ENCODE measurements at regions not wholly inside any gene's neighbourhood (a gene's known extent, or its start where the extent isn't known, plus 50 kb on each side); places are given as distances from the start of the nearest gene placed in this dataset.

DNA sequence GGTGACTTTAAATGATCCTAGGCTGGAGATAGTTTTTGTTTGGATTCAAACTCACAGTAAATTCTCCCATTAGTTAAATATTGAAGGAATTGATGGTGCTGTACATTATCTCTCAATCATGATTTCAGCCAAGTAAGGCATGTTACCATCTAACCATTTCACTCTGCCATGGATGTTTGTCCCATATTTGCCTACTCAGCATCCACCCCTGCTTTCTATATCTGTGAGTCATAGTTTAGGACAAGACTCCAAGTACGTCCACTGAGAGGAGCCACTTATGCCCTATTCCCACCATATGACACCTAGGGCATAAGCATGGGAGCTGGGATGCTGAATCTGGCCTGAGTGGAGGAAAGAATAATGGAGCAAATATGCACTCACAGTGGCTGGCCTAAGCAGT, 155.2 kb downstream of the RPL10L start:
- Mint-ChIP-seq H3K36me3 (ENCODE audit: insufficient read depth, unreplicated experiment) (no peaks in the 10 kb centered on the region), H3K27ac (ENCODE audit: low read depth, unreplicated experiment) (no peak overlapping the region), H3K4me3 (ENCODE audit: unreplicated experiment) (no peak overlapping the region), H3K4me1 (ENCODE audit: insufficient read depth, unreplicated experiment) (no peaks in the 10 kb centered on the region), H3K9me3 (ENCODE audit: unreplicated experiment) (no peaks in the 10 kb centered on the region), H3K27me3 (ENCODE audit: insufficient read depth, unreplicated experiment) (peaks cover 20% of the 10 kb centered on the region)
- TF ChIP-seq, protein P1, sequence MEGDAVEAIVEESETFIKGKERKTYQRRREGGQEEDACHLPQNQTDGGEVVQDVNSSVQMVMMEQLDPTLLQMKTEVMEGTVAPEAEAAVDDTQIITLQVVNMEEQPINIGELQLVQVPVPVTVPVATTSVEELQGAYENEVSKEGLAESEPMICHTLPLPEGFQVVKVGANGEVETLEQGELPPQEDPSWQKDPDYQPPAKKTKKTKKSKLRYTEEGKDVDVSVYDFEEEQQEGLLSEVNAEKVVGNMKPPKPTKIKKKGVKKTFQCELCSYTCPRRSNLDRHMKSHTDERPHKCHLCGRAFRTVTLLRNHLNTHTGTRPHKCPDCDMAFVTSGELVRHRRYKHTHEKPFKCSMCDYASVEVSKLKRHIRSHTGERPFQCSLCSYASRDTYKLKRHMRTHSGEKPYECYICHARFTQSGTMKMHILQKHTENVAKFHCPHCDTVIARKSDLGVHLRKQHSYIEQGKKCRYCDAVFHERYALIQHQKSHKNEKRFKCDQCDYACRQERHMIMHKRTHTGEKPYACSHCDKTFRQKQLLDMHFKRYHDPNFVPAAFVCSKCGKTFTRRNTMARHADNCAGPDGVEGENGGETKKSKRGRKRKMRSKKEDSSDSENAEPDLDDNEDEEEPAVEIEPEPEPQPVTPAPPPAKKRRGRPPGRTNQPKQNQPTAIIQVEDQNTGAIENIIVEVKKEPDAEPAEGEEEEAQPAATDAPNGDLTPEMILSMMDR (IDR thresholded peaks at IDR 0.05; ENCODE audit: unreplicated experiment) = no peak
- POLR2A ChIA-PET = no interaction called here
- CTCF ChIA-PET = no interaction called here
- no peak for DNase-seq (ENCODE audit: unreplicated experiment)
- BruUV-seq (replicated peaks) = no TSS peak
- intact Hi-C loops (cut with micrococcal nuclease) = no loop called here

DNA sequence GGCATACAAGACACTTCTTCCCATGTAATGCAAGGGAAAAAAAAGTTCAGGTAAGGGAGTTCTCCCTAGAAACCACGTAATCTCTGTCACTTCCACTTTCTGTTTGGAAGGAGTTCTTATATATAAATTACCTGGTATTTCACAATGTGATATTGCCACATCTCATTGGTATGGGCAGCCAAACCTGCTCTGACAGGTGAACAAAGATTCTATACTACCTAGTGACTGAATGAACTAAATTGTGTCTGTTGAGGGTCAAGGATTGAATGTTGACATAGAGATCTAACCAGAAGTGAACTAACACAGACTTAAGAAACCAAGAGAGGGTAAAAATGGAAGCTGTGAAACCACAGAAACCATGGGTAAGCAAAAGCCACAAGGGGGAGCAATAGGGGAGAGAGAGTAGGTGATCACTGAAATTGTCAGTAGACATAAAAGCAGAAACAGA, 161.3 kb downstream of the RPL10L start:
- Mint-ChIP-seq H3K9me3 (ENCODE audit: unreplicated experiment) (no peaks in the 10 kb centered on the region), H3K4me1 (ENCODE audit: insufficient read depth, unreplicated experiment) (no peaks in the 10 kb centered on the region), H3K27ac (ENCODE audit: low read depth, unreplicated experiment) (no peak overlapping the region), H3K27me3 (ENCODE audit: insufficient read depth, unreplicated experiment) (peaks cover 63% of the 10 kb centered on the region), H3K4me3 (ENCODE audit: unreplicated experiment) (no peak overlapping the region), H3K36me3 (ENCODE audit: insufficient read depth, unreplicated experiment) (no peaks in the 10 kb centered on the region)
- intact Hi-C loops (cut with micrococcal nuclease) = loop anchor here (5.0 kb wide), 1 partner anchor 552 kb away; no protein-coding TSS in a partner anchor
- BruUV-seq (replicated peaks) = no TSS peak
- TF ChIP-seq, protein P1 (IDR thresholded peaks at IDR 0.05; ENCODE audit: unreplicated experiment) = peak; percentile 19
- ChIA-PET CTCF (interaction anchor here (1.1 to 1.8 kb wide), 3 partner anchors 10 to 21 kb away, joined by 3 to 4 read pairs (median 3); no protein-coding TSS in a partner anchor), POLR2A (no interaction called here)
- DNase-seq (ENCODE audit: unreplicated experiment) = peak; percentile 44

DNA sequence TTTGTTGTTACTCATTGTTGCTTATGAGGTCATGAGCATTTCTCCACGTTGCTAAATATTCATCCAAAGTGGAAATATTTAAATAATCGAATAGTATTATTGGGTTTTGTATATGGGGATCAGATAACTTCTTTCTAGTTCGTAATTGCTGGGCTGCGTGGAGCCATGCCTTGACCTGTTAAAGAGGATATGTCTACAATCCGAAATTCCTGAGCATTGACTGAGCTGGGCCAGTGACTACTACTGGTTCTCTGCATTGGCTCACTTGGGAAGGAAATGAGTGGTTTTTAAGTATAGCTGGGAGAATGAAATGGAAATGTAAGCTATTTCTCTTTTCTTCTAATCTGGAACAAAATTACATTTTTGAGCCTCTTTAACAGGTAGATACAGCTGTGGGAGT, 163.2 kb downstream of the RPL10L start:
- Mint-ChIP-seq H3K4me1 (ENCODE audit: insufficient read depth, unreplicated experiment) (no peaks in the 10 kb centered on the region), H3K4me3 (ENCODE audit: unreplicated experiment) (no peak overlapping the region), H3K36me3 (ENCODE audit: insufficient read depth, unreplicated experiment) (no peaks in the 10 kb centered on the region), H3K27me3 (ENCODE audit: insufficient read depth, unreplicated experiment) (peaks cover 55% of the 10 kb centered on the region), H3K9me3 (ENCODE audit: unreplicated experiment) (no peaks in the 10 kb centered on the region), H3K27ac (ENCODE audit: low read depth, unreplicated experiment) (no peak overlapping the region)
- no peak for DNase-seq (ENCODE audit: unreplicated experiment)
- CTCF ChIA-PET = interaction anchor here (0.6 to 0.8 kb wide), 2 partner anchors 14 to 851 kb away, joined by 3 read pairs; no protein-coding TSS in a partner anchor
- BruUV-seq (replicated peaks) = no TSS peak
- TF ChIP-seq, protein P1 (IDR thresholded peaks at IDR 0.05; ENCODE audit: unreplicated experiment) = no peak
- intact Hi-C loops (cut with micrococcal nuclease) = no loop called here
- POLR2A ChIA-PET = no interaction called here

- CTCF ChIA-PET = no interaction called here
- TF ChIP-seq, protein P1 (IDR thresholded peaks at IDR 0.05; ENCODE audit: unreplicated experiment) = no peak
- no peak overlapping the region for H3K4me3 Mint-ChIP-seq (ENCODE audit: unreplicated experiment)
- no TSS peak for BruUV-seq (replicated peaks)
- no peaks in the 10 kb centered on the region for H3K4me1 Mint-ChIP-seq (ENCODE audit: insufficient read depth, unreplicated experiment)
- H3K36me3 Mint-ChIP-seq (ENCODE audit: insufficient read depth, unreplicated experiment) = no peaks in the 10 kb centered on the region
- no peaks in the 10 kb centered on the region for H3K9me3 Mint-ChIP-seq (ENCODE audit: unreplicated experiment)
- no peak overlapping the region for H3K27ac Mint-ChIP-seq (ENCODE audit: low read depth, unreplicated experiment)
- H3K27me3 Mint-ChIP-seq (ENCODE audit: insufficient read depth, unreplicated experiment) = peaks cover 48% of the 10 kb centered on the region
- intact Hi-C loops (cut with micrococcal nuclease) = no loop called here
- POLR2A ChIA-PET = no interaction called here
- DNase-seq (ENCODE audit: unreplicated experiment) = no peak
Observed at GRCh38 chr14:46487582-46488350, 163.8 kb downstream of the RPL10L start.

All from MCF 10A (cell line).